Heart left ventricle (tissue), 13 donors: ENCODE measurements at regions not wholly inside any gene's neighbourhood (a gene's known extent, or its start where the extent isn't known, plus 50 kb on each side); places are given as distances from the start of the nearest gene placed in this dataset.

Experiments used
- POLR2A ChIP-seq, 2 donors: fragments of 450-650 bp; IDR thresholded peaks; one replicate each; pipeline ENCODE4 v1.6.1; 2017; ENCODE audit warnings: antibody characterized with exemption in 2 of 2, mild to moderate bottlenecking in 2 of 2, moderate library complexity in 2 of 2
- TF ChIP-seq, protein P1 (sequence below), 12 donors: fragments of 200-600 bp; sonication (generic) in 4 of 12; IDR thresholded peaks; one replicate each; pipeline versions ENCODE4 v1.5.0 to v1.8.0; 2018 to 2022; ENCODE audit warnings: antibody characterized with exemption in 12 of 12, mild to moderate bottlenecking in 5 of 12
- donor health status: ischemic (EF 13 %, LVEDD 7.1; RV severe dilation, severe dysfunction).
- donor health status: DM: no; HTN: yes; CAD: no.
- donor health status: DM: no; HTN: no; CAD: no.
- donor health status: ischemic (EF 25% LVEDD 6.9; RV normal size, moderate dysfunction).
- donor health status: ischemic (EF 25% LVEDD 5.7; RV mildly dilated, moderate dysfunction).
- donor health status: ischemic (EF 35%, LVEDD 5.7; RV mildly dilated, moderate dysfunction).
- donor health status: nonischemic (EF 11% LVEDD 7.7; RV severe dilation, severe dysfunction).
- donor health status: DM: yes; HTN: yes; CAD: no.
- donor health status: PGD.
- donor health status: ischemic (EF 29% LVEDD 5.4; RV normal size, mild dysfunction).
- donor health status: nonischemic (EF 23%, LVEDD 6.1; RV moderate dilation, normal function).

DNA sequence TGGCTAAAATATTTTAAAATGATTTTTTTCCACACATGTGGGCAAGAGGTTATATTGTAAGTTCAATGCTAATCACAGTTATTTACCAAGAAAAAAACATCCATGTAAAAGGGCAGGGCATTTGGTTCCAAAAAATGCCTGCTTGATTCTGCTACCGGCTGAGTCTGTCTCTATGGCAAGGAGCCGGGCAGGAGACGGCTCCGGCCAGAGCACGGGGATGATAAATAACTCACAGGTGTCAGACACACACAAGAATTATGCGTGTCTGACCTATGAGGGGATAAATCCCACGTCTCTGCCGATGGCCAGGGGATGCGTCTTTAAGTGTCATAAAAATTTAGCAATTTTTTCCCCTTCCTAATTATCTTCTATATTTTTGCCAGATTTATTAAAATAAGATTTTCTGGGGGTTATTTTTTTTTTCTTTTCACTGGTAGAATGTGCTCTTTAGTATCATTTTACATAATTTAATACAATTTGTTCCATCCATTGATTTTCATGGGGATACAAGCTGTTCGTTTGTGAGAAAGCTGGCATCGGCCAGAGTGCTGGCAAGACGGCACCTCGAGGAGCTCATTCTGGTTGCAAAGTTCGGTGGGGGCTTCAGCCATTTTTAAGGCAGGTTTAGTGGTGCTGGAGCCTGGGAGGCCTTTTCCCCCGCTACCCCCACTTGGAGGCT, 253.9 kb downstream of the ZNF536 start:
- TF ChIP-seq, protein P1, sequence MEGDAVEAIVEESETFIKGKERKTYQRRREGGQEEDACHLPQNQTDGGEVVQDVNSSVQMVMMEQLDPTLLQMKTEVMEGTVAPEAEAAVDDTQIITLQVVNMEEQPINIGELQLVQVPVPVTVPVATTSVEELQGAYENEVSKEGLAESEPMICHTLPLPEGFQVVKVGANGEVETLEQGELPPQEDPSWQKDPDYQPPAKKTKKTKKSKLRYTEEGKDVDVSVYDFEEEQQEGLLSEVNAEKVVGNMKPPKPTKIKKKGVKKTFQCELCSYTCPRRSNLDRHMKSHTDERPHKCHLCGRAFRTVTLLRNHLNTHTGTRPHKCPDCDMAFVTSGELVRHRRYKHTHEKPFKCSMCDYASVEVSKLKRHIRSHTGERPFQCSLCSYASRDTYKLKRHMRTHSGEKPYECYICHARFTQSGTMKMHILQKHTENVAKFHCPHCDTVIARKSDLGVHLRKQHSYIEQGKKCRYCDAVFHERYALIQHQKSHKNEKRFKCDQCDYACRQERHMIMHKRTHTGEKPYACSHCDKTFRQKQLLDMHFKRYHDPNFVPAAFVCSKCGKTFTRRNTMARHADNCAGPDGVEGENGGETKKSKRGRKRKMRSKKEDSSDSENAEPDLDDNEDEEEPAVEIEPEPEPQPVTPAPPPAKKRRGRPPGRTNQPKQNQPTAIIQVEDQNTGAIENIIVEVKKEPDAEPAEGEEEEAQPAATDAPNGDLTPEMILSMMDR (IDR thresholded peaks at IDR 0.05), result no peak
- no peak for TF ChIP-seq POLR2A (IDR thresholded peaks at IDR 0.05)
